ENCODE measurements at regions not wholly inside any gene's neighbourhood (a gene's known extent, or its start where the extent isn't known, plus 50 kb on each side); places are given as distances from the start of the nearest gene placed in this dataset.
"Not testable (repeated sequence)": the region's sequence is repeated elsewhere in the genome, so short reads cannot be mapped to it uniquely, and the experiment has no call there.

GRCh38 chr12:90675106-90675505 lies 279.9 kb downstream of the CCER1 start:
- 66 to 86% (median 73%) methylated on average over 1 of the region's 1 CpG for WGBS, 5 donors
- H3K27ac ChIP-seq: no peak overlapping the region
- no peak for DNase-seq
- no peaks in the 10 kb centered on the region for H3K4me1 ChIP-seq
- intact Hi-C loops (cut with DNase I; ENCODE audit: low total_unique reads): no loop called here
- H3K9me3 ChIP-seq: no peaks in the 10 kb centered on the region
- no peaks in the 10 kb centered on the region for H3K27me3 ChIP-seq
- no peak for TF ChIP-seq EP300 (IDR thresholded peaks at IDR 0.05)
- TF ChIP-seq POLR2AphosphoS5 (IDR thresholded peaks at IDR 0.05): no peak
- no peak for TF ChIP-seq CTCF (IDR thresholded peaks at IDR 0.05)
- TF ChIP-seq POLR2A (IDR thresholded peaks at IDR 0.05): no peak
- H3K4me3 ChIP-seq: no peak overlapping the region
- H3K36me3 ChIP-seq: no peaks in the 10 kb centered on the region

GRCh38 chr12:90672081-90672480 lies 282.9 kb downstream of the CCER1 start:
- no peak overlapping the region for H3K27ac ChIP-seq
- 80 to 94% (median 91%) methylated on average over 1 of the region's 1 CpG for WGBS, 5 donors
- intact Hi-C loops (cut with DNase I; ENCODE audit: low total_unique reads): no loop called here

DNA sequence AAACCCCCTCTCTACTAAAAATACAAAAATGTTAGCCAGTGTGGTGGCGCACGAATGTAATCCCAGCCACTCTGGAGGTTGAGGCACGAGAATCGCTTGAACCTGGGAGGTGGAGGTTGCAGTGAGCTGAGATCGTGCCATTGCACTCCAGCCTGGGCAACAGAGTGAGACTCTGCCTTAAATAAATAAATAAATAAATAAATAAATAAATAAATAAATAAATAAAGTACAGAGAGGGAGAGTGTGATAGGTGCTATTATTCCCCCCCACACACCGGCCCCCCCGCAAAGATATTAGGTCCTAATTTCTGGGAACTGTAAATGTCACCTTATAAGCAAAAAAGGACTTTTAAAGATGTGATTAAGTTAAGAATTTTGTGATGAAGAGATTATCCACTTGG lies 291.0 kb downstream of the CCER1 start:
- H3K9me3 ChIP-seq; intact Hi-C loops (cut with DNase I; ENCODE audit: low total_unique reads); H3K36me3 ChIP-seq; H3K27me3 ChIP-seq; H3K4me1 ChIP-seq; H3K27ac ChIP-seq; DNase-seq; H3K4me3 ChIP-seq: not testable (repeated sequence)
- WGBS, 5 donors: 90 to 95% (median 94%) methylated on average over 7 of the region's 7 CpGs

More at GRCh38 chr12:90672081-90672480, 282.9 kb downstream of the CCER1 start:
- H3K27me3 ChIP-seq: no peaks in the 10 kb centered on the region
- no peaks in the 10 kb centered on the region for H3K36me3 ChIP-seq
- H3K4me3 ChIP-seq: no peak overlapping the region
- TF ChIP-seq EP300 (IDR thresholded peaks at IDR 0.05) (no peak), POLR2A (IDR thresholded peaks at IDR 0.05) (no peak), CTCF (IDR thresholded peaks at IDR 0.05) (no peak), POLR2AphosphoS5 (IDR thresholded peaks at IDR 0.05) (no peak)
- no peak for DNase-seq
- H3K9me3 ChIP-seq: no peaks in the 10 kb centered on the region
- no peaks in the 10 kb centered on the region for H3K4me1 ChIP-seq

GRCh38 chr12:90659060-90659459 lies 295.9 kb downstream of the CCER1 start:
- Histone ChIP-seq H3K27ac (no peak overlapping the region), H3K27me3 (no peaks in the 10 kb centered on the region), H3K4me3 (no peak overlapping the region), H3K4me1 (no peaks in the 10 kb centered on the region), H3K36me3 (no peaks in the 10 kb centered on the region), H3K9me3 (no peaks in the 10 kb centered on the region)
- no peak for TF ChIP-seq POLR2A (IDR thresholded peaks at IDR 0.05)
- TF ChIP-seq EP300 (IDR thresholded peaks at IDR 0.05): no peak
- TF ChIP-seq POLR2AphosphoS5 (IDR thresholded peaks at IDR 0.05): no peak
- no peak for TF ChIP-seq CTCF (IDR thresholded peaks at IDR 0.05)
- WGBS, 5 donors: 81 to 92% (median 89%) methylated on average over 2 of the region's 2 CpGs
- DNase-seq: no peak
- intact Hi-C loops (cut with DNase I; ENCODE audit: low total_unique reads): no loop called here

DNA sequence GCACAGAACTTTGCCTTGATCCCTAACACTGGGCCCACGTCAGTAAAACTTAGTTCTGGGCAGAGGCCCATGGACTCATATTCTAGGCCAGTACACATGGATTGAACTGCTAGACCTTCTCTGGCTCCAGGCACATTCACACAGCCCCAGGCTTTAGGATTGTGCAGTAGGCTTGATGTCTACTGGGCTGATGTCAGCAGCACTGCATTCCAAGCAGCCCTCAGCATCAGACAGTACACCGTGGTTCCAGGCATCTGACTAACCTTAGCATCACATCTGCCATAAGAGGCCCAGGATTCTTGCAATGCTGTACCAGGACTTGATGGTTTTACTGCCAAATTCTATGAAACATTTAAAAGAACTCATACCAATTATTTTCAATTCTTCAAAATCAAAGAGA lies 301.9 kb downstream of the CCER1 start:
- H3K9me3 ChIP-seq: peaks cover 0 to 3% (median 0%) of the 10 kb centered on the region in 4 donors
- TF ChIP-seq CTCF (IDR thresholded peaks at IDR 0.05): no peak
- TF ChIP-seq POLR2A (IDR thresholded peaks at IDR 0.05): no peak
- TF ChIP-seq POLR2AphosphoS5 (IDR thresholded peaks at IDR 0.05): no peak
- TF ChIP-seq EP300 (IDR thresholded peaks at IDR 0.05): no peak
- no peak for DNase-seq
- WGBS, 5 donors: 77 to 91% (median 86%) methylated on average over 2 of the region's 2 CpGs
- no peaks in the 10 kb centered on the region for H3K4me1 ChIP-seq
- H3K36me3 ChIP-seq: no peaks in the 10 kb centered on the region
- no peaks in the 10 kb centered on the region for H3K27me3 ChIP-seq
- H3K4me3 ChIP-seq: no peak overlapping the region
- intact Hi-C loops (cut with DNase I; ENCODE audit: low total_unique reads): no loop called here
- no peak overlapping the region for H3K27ac ChIP-seq

All from stomach (tissue), 8 donors.